ENCODE measurements at regions not wholly inside any gene's neighbourhood (a gene's known extent, or its start where the extent isn't known, plus 50 kb on each side); places are given as distances from the start of the nearest gene placed in this dataset. TPM values are rescaled to one million over a fixed set of nuclear protein-coding genes. Genes with fewer than 3 reads are reported as not detected.

- TF ChIP-seq CTCF (IDR thresholded peaks at IDR 0.05): no peak
- ATAC-seq (ENCODE audit: low FRiP score): no peak
- DNase-seq (ENCODE audit: low spot score): no peak
Observed at GRCh38 chr16:48659940-48660339, 50.0 kb upstream of the N4BP1 start.

Small RNA genes in the stretch of these regions (small RNA-seq; reads per million reads assigned to genes)
- gene AC023827.1: not detected
- not detected for gene MTND4LP25
- gene RNU6-257P: not detected

Data from omental fat pad (tissue), 3 donors.